Common myeloid progenitor, CD34-positive (primary cell): ENCODE measurements at regions not wholly inside any gene's neighbourhood (a gene's known extent, or its start where the extent isn't known, plus 50 kb on each side); places are given as distances from the start of the nearest gene placed in this dataset.

Source experiments
- CTCF ChIA-PET: fragments of 350-600 bp; sonication (Branson Sonifier 250); formaldehyde crosslinking; loops from one replicate; lab custom pipeline; 2021; ENCODE audit warnings: antibody characterized with exemption; lab: Charles Lee
- POLR2A ChIA-PET: fragments of 350-600 bp; sonication (Branson Sonifier 250); formaldehyde crosslinking; loops from one replicate; lab custom pipeline; 2021; ENCODE audit warnings: antibody characterized with exemption; lab: Charles Lee
- DNase-seq, 3 donors: peaks; one replicate each; pipeline versions ENCODE4 v3.0.0 to v3.0.0-alpha.2; 2013
- H3K27ac ChIP-seq, 2 experiments: 1 replicate in 1 of 2; 2 replicates in 1 of 2; pipeline ENCODE4 v1.7.0; 2013; ENCODE audit warnings: inconsistent platforms in 2 of 2, low read length in 2 of 2, mild to moderate bottlenecking in 2 of 2, low read depth in 1 of 2, moderate library complexity in 1 of 2; ENCODE audit not compliant: severe bottlenecking in 2 of 2, insufficient read depth in 1 of 2, poor library complexity in 1 of 2
- H3K27me3 ChIP-seq, 5 experiments: replicated peaks in 2 of 5; 1 replicate in 3 of 5; 2 replicates in 2 of 5; pipeline versions ENCODE4 v1.6.1 to v1.7.0; 2013; ENCODE audit warnings: low read length in 4 of 5, mild to moderate bottlenecking in 2 of 5, moderate library complexity in 2 of 5, inconsistent platforms in 1 of 5; ENCODE audit not compliant: insufficient read depth in 5 of 5, control insufficient read depth in 4 of 5
- H3K36me3 ChIP-seq, 4 experiments: 1 replicate in 2 of 4; 2 replicates in 2 of 4; pipeline versions ENCODE4 v1.6.1 to v1.7.0; 2013; ENCODE audit warnings: low read length in 3 of 4, control low read depth in 1 of 4, mild to moderate bottlenecking in 1 of 4; ENCODE audit not compliant: control insufficient read depth in 4 of 4, insufficient read depth in 4 of 4
- H3K4me1 ChIP-seq, 4 experiments: 1 replicate in 3 of 4; 2 replicates in 1 of 4; pipeline versions ENCODE4 v1.6.1 to v1.7.1; 2013; ENCODE audit warnings: low read length in 3 of 4, mild to moderate bottlenecking in 3 of 4, control low read depth in 1 of 4, inconsistent platforms in 1 of 4, moderate library complexity in 1 of 4; ENCODE audit not compliant: control insufficient read depth in 4 of 4, insufficient read depth in 4 of 4; ENCODE audit errors: control extremely low read depth in 1 of 4
- H3K4me3 ChIP-seq, 7 experiments: 1 replicate in 4 of 7; 2 replicates in 3 of 7; pipeline versions ENCODE4 v1.5.1 to v1.7.0; 2013; ENCODE audit warnings: mild to moderate bottlenecking in 7 of 7, low read length in 6 of 7, moderate library complexity in 6 of 7, inconsistent platforms in 2 of 7, low read depth in 2 of 7, control low read depth in 1 of 7; ENCODE audit not compliant: insufficient read depth in 4 of 7, control insufficient read depth in 1 of 7; ENCODE audit errors: extremely low read depth in 1 of 7
- H3K9me3 ChIP-seq, 5 experiments: 1 replicate in 4 of 5; 2 replicates in 1 of 5; pipeline versions ENCODE4 v1.6.1 to v1.7.1; 2013; ENCODE audit warnings: low read length in 4 of 5, mild to moderate bottlenecking in 2 of 5, inconsistent platforms in 1 of 5, low read depth in 1 of 5, moderate library complexity in 1 of 5; ENCODE audit not compliant: control insufficient read depth in 4 of 5, insufficient read depth in 2 of 5; ENCODE audit errors: control extremely low read depth in 1 of 5
- WGBS: methylation state at CpG from one replicate; pipeline ENCODE4 v1.1.5; 2013; ENCODE audit not compliant: insufficient coverage; 5-methylcytosine and 5-hydroxymethylcytosine counted together

- whole genome bisulfite sequencing: 76% methylated on average over 15 of the region's 15 CpGs
- H3K4me3 ChIP-seq: no peak overlapping the region
- DNase-seq: no peak
- H3K36me3 ChIP-seq: no peaks in the 10 kb centered on the region
- ChIA-PET POLR2A (no interaction called here), CTCF (no interaction called here)
- no peaks in the 10 kb centered on the region for H3K27me3 ChIP-seq
- H3K4me1 ChIP-seq: no peaks in the 10 kb centered on the region
- H3K9me3 ChIP-seq: peaks cover 0 to 14% (median 3%) of the 10 kb centered on the region in 5 experiments
- no peak overlapping the region for H3K27ac ChIP-seq
These were observed 2272.8 kb downstream of the TP53TG3F start for GRCh38 chr16:35732046-35732810.

- Histone ChIP-seq H3K4me1 (no peaks in the 10 kb centered on the region), H3K27me3 (no peaks in the 10 kb centered on the region), H3K9me3 (peaks cover 0 to 14% (median 3%) of the 10 kb centered on the region in 5 experiments), H3K4me3 (no peak overlapping the region), H3K27ac (no peak overlapping the region), H3K36me3 (no peaks in the 10 kb centered on the region)
- POLR2A ChIA-PET: no interaction called here
- 50% methylated on average over 2 of the region's 3 CpGs for WGBS
- no peak for DNase-seq
- CTCF ChIA-PET: no interaction called here
These were observed 2274.0 kb downstream of the TP53TG3F start for GRCh38 chr16:35733278-35733965.

- no peaks in the 10 kb centered on the region for H3K4me1 ChIP-seq
- H3K27me3 ChIP-seq: no peaks in the 10 kb centered on the region
- 71% methylated on average over 11 of the region's 18 CpGs for WGBS
- CTCF ChIA-PET: no interaction called here
- no peak overlapping the region for H3K27ac ChIP-seq
- no peak for DNase-seq
- POLR2A ChIA-PET: no interaction called here
- H3K9me3 ChIP-seq: peaks cover 0 to 17% (median 3%) of the 10 kb centered on the region in 5 experiments
- no peaks in the 10 kb centered on the region for H3K36me3 ChIP-seq
- no peak overlapping the region for H3K4me3 ChIP-seq
These were observed 2274.7 kb downstream of the TP53TG3F start for GRCh38 chr16:35733971-35734702.

GRCh38 chr16:35734728-35735402, 2275.5 kb downstream of the TP53TG3F start:
- H3K4me3 ChIP-seq: no peak overlapping the region
- no peaks in the 10 kb centered on the region for H3K27me3 ChIP-seq
- 64% methylated on average over 13 of the region's 18 CpGs for WGBS
- ChIA-PET POLR2A (no interaction called here), CTCF (no interaction called here)
- no peaks in the 10 kb centered on the region for H3K4me1 ChIP-seq
- DNase-seq: no peak
- peaks cover 0 to 16% (median 3%) of the 10 kb centered on the region in 5 experiments for H3K9me3 ChIP-seq
- no peak overlapping the region for H3K27ac ChIP-seq
- no peaks in the 10 kb centered on the region for H3K36me3 ChIP-seq

- H3K4me3 ChIP-seq: no peak overlapping the region
- DNase-seq: no peak
- no peak overlapping the region for H3K27ac ChIP-seq
- H3K9me3 ChIP-seq: peaks cover 0 to 22% (median 3%) of the 10 kb centered on the region in 5 experiments
- ChIA-PET POLR2A (no interaction called here), CTCF (no interaction called here)
- WGBS: 87% methylated on average over 25 of the region's 27 CpGs
- no peaks in the 10 kb centered on the region for H3K27me3 ChIP-seq
- H3K36me3 ChIP-seq: no peaks in the 10 kb centered on the region
- no peaks in the 10 kb centered on the region for H3K4me1 ChIP-seq
These were observed 2276.2 kb downstream of the TP53TG3F start for GRCh38 chr16:35735403-35736251.

GRCh38 chr16:35736546-35736945, 2277.1 kb downstream of the TP53TG3F start:
- ChIA-PET CTCF (no interaction called here), POLR2A (no interaction called here)
- DNase-seq: no peak
- Histone ChIP-seq H3K36me3 (no peaks in the 10 kb centered on the region), H3K4me3 (no peak overlapping the region), H3K27me3 (no peaks in the 10 kb centered on the region), H3K9me3 (peaks cover 0 to 22% (median 3%) of the 10 kb centered on the region in 5 experiments), H3K27ac (no peak overlapping the region), H3K4me1 (no peaks in the 10 kb centered on the region)
- no CpG with 5 or more reads among the region's 2 CpGs for WGBS
